GM23248 (cell line): ENCODE measurements at regions not wholly inside any gene's neighbourhood (a gene's known extent, or its start where the extent isn't known, plus 50 kb on each side); places are given as distances from the start of the nearest gene placed in this dataset.

ENCODE experiments used
- DNase-seq: peaks from one replicate; pipeline ENCODE4 v3.0.0-alpha.2; 2015
- H2AFZ ChIP-seq: fragments of 200-600 bp; sonication (generic); 2 replicates; pipeline ENCODE4 v1.6.1; 2016; ENCODE audit warnings: antibody characterized with exemption
- H3F3A ChIP-seq: fragments of 200-600 bp; sonication (generic); 2 replicates; pipeline ENCODE4 v1.6.1; 2016; ENCODE audit warnings: mild to moderate bottlenecking, antibody characterized with exemption, mixed run types; ENCODE audit not compliant: insufficient read depth
- H3K27ac ChIP-seq: fragments of 200-600 bp; sonication (generic); 2 replicates; pipeline ENCODE4 v1.5.1; 2016; ENCODE audit warnings: mild to moderate bottlenecking
- H3K27me3 ChIP-seq: fragments of 200-600 bp; sonication (generic); replicated peaks from 2 replicates; pipeline ENCODE4 v1.6.1; 2016; ENCODE audit warnings: mild to moderate bottlenecking; ENCODE audit not compliant: insufficient read depth
- H3K36me3 ChIP-seq: fragments of 200-600 bp; sonication (generic); 2 replicates; pipeline ENCODE4 v1.6.1; 2016; ENCODE audit warnings: low read depth, mild to moderate bottlenecking
- H3K4me1 ChIP-seq: fragments of 200-600 bp; sonication (generic); 2 replicates; pipeline ENCODE4 v1.6.1; 2016; ENCODE audit warnings: mild to moderate bottlenecking; ENCODE audit not compliant: insufficient read depth
- H3K4me2 ChIP-seq: fragments of 200-600 bp; sonication (generic); one replicate; pipeline ENCODE4 v1.6.1; 2016; ENCODE audit warnings: mild to moderate bottlenecking; ENCODE audit not compliant: unreplicated experiment
- H3K4me3 ChIP-seq: fragments of 200-600 bp; sonication (generic); 2 replicates; pipeline ENCODE4 v1.5.1; 2016; ENCODE audit warnings: mild to moderate bottlenecking
- H3K79me2 ChIP-seq: fragments of 200-600 bp; sonication (generic); 2 replicates; pipeline ENCODE4 v1.6.1; 2016; ENCODE audit warnings: mild to moderate bottlenecking; ENCODE audit not compliant: insufficient read depth
- H3K9ac ChIP-seq: fragments of 200-600 bp; sonication (generic); 2 replicates; pipeline ENCODE4 v1.6.1; 2016; ENCODE audit warnings: mild to moderate bottlenecking
- H3K9me2 ChIP-seq: fragments of 200-600 bp; sonication (generic); 2 replicates; pipeline ENCODE4 v1.6.1; 2016; ENCODE audit warnings: mixed run types, mild to moderate bottlenecking, moderate library complexity; ENCODE audit not compliant: insufficient read depth
- H3K9me3 ChIP-seq: fragments of 200-600 bp; sonication (generic); one replicate; pipeline ENCODE4 v1.6.1; 2017; ENCODE audit warnings: low read depth
- H4K20me1 ChIP-seq: fragments of 200-600 bp; sonication (generic); 2 replicates; pipeline ENCODE4 v1.6.0; 2016; ENCODE audit not compliant: insufficient read depth
- EZH2 ChIP-seq: fragments of 200-600 bp; sonication (generic); IDR thresholded peaks from 2 replicates; pipeline ENCODE4 v1.6.1; 2018; ENCODE audit warnings: antibody characterized with exemption, mild to moderate bottlenecking; ENCODE audit not compliant: insufficient read depth, poor library complexity, severe bottlenecking
- EZH2phosphoT487 ChIP-seq: fragments of 200-600 bp; sonication (generic); IDR thresholded peaks from 2 replicates; pipeline ENCODE4 v1.6.1; 2018; ENCODE audit warnings: antibody characterized with exemption, moderate library complexity, mild to moderate bottlenecking, low read depth; ENCODE audit not compliant: insufficient read depth
- WGBS, 2 experiments: methylation state at CpG; one replicate each; pipeline ENCODE4 v1.1.6; 2015 to 2017; ENCODE audit warnings: low lambda C conversion rate in 2 of 2, low coverage in 1 of 2; ENCODE audit errors: missing lambda C conversion rate in 2 of 2; 5-methylcytosine and 5-hydroxymethylcytosine counted together
- in situ Hi-C: fragments of 300-500 bp; cut with MboI; formaldehyde crosslinking; loops from 2 replicates; pipeline ENCODE4 v1.15.0; 2020

GRCh38 chr13:88417801-88418200, 746.6 kb downstream of the SLITRK5 start:
- no peaks in the 10 kb centered on the region for H3K9me2 ChIP-seq
- no peaks in the 10 kb centered on the region for H3K79me2 ChIP-seq
- no peaks in the 10 kb centered on the region for H3F3A ChIP-seq
- H4K20me1 ChIP-seq = no peaks in the 10 kb centered on the region
- in situ Hi-C loops = no loop called here
- no peak overlapping the region for H3K9ac ChIP-seq
- H3K9me3 ChIP-seq = no peaks in the 10 kb centered on the region
- no peak overlapping the region for H3K4me2 ChIP-seq
- no peaks in the 10 kb centered on the region for H3K27me3 ChIP-seq
- no peaks in the 10 kb centered on the region for H3K36me3 ChIP-seq
- no peaks in the 10 kb centered on the region for H3K4me1 ChIP-seq
- no peak for DNase-seq
- H3K27ac ChIP-seq = no peak overlapping the region
- no peak overlapping the region for H2AFZ ChIP-seq
- WGBS, 2 experiments = 11 to 12% methylated on average over 1 of the region's 1 CpG
- no peak for TF ChIP-seq EZH2
- H3K4me3 ChIP-seq = no peak overlapping the region

GRCh38 chr13:88424463-88424862, 753.3 kb downstream of the SLITRK5 start:
- H3K36me3 ChIP-seq = no peaks in the 10 kb centered on the region
- in situ Hi-C loops = no loop called here

GRCh38 chr13:88426661-88427060, 755.5 kb downstream of the SLITRK5 start:
- no peak overlapping the region for H3K27ac ChIP-seq
- TF ChIP-seq EZH2 (no peak), EZH2phosphoT487 (no peak)
- H3K9me3 ChIP-seq = peaks cover 3% of the 10 kb centered on the region
- H4K20me1 ChIP-seq = no peaks in the 10 kb centered on the region
- no peak overlapping the region for H3K9ac ChIP-seq
- no peaks in the 10 kb centered on the region for H3F3A ChIP-seq
- H3K36me3 ChIP-seq = no peaks in the 10 kb centered on the region
- in situ Hi-C loops = no loop called here
- no peaks in the 10 kb centered on the region for H3K79me2 ChIP-seq
- H3K4me2 ChIP-seq = no peak overlapping the region
- H3K4me1 ChIP-seq = no peaks in the 10 kb centered on the region
- no peaks in the 10 kb centered on the region for H3K9me2 ChIP-seq
- no peak overlapping the region for H2AFZ ChIP-seq
- DNase-seq = no peak
- H3K27me3 ChIP-seq = no peaks in the 10 kb centered on the region
- no peak overlapping the region for H3K4me3 ChIP-seq

More at GRCh38 chr13:88424463-88424862, 753.3 kb downstream of the SLITRK5 start:
- H3K4me2 ChIP-seq = no peak overlapping the region
- no peaks in the 10 kb centered on the region for H4K20me1 ChIP-seq
- H3K9ac ChIP-seq = no peak overlapping the region
- H3K9me2 ChIP-seq = no peaks in the 10 kb centered on the region
- H3K27me3 ChIP-seq = no peaks in the 10 kb centered on the region
- no peaks in the 10 kb centered on the region for H3K79me2 ChIP-seq
- no peak overlapping the region for H3K4me3 ChIP-seq
- no peak for TF ChIP-seq EZH2
- no peak for TF ChIP-seq EZH2phosphoT487
- DNase-seq = no peak
- no peak overlapping the region for H3K27ac ChIP-seq
- no peak overlapping the region for H2AFZ ChIP-seq
- no peaks in the 10 kb centered on the region for H3F3A ChIP-seq
- H3K9me3 ChIP-seq = no peaks in the 10 kb centered on the region
- H3K4me1 ChIP-seq = no peaks in the 10 kb centered on the region

GRCh38 chr13:88429862-88430261, 758.7 kb downstream of the SLITRK5 start:
- 63 to 84% methylated on average over 2 of the region's 2 CpGs for WGBS, 2 experiments
- Histone ChIP-seq H2AFZ (no peak overlapping the region), H3K4me2 (no peak overlapping the region), H3K79me2 (no peaks in the 10 kb centered on the region), H3F3A (no peaks in the 10 kb centered on the region), H3K9me3 (peaks cover 3% of the 10 kb centered on the region), H3K9me2 (no peaks in the 10 kb centered on the region), H4K20me1 (no peaks in the 10 kb centered on the region), H3K27ac (no peak overlapping the region), H3K4me3 (no peak overlapping the region), H3K4me1 (no peaks in the 10 kb centered on the region), H3K27me3 (no peaks in the 10 kb centered on the region), H3K36me3 (no peaks in the 10 kb centered on the region), H3K9ac (no peak overlapping the region)
- in situ Hi-C loops = no loop called here
- no peak for DNase-seq
- TF ChIP-seq EZH2phosphoT487 = no peak

- Histone ChIP-seq H3K9ac (no peak overlapping the region), H3K27me3 (no peaks in the 10 kb centered on the region), H4K20me1 (no peaks in the 10 kb centered on the region), H3K79me2 (no peaks in the 10 kb centered on the region), H2AFZ (no peak overlapping the region), H3K27ac (no peak overlapping the region), H3K4me1 (no peaks in the 10 kb centered on the region), H3F3A (no peaks in the 10 kb centered on the region), H3K9me2 (no peaks in the 10 kb centered on the region), H3K4me2 (no peak overlapping the region), H3K9me3 (peaks cover 7% of the 10 kb centered on the region), H3K4me3 (no peak overlapping the region), H3K36me3 (no peaks in the 10 kb centered on the region)
- TF ChIP-seq EZH2 (no peak), EZH2phosphoT487 (no peak)
- in situ Hi-C loops = no loop called here
- no peak for DNase-seq
- WGBS, 2 experiments = 36 to 49% methylated on average over 6 of the region's 6 CpGs
Observed at GRCh38 chr13:88434953-88435352, 763.8 kb downstream of the SLITRK5 start.
